H1 (cell line): ENCODE measurements at regions not wholly inside any gene's neighbourhood (a gene's known extent, or its start where the extent isn't known, plus 50 kb on each side); places are given as distances from the start of the nearest gene placed in this dataset.

ENCODE experiments used
- CTCF ChIA-PET: fragments of 300-600 bp; sonication (Branson Sonifier 250); formaldehyde crosslinking; loops from one replicate; lab custom pipeline; 2021; ENCODE audit not compliant: partially characterized antibody; lab: Charles Lee
- POLR2A ChIA-PET: fragments of 300-600 bp; sonication (Branson Sonifier 250); formaldehyde crosslinking; loops from one replicate; lab custom pipeline; 2021; ENCODE audit warnings: inconsistent platforms; ENCODE audit not compliant: partially characterized antibody; lab: Charles Lee
- DNase-seq, 2 experiments: peaks; one replicate each; pipeline versions ENCODE4 v3.0.0 to v3.0.0-alpha.2; 2010 to 2022; ENCODE audit warnings: low spot score in 2 of 2, low read depth in 1 of 2, mixed read lengths in 1 of 2
- FAIRE-seq: peaks from 2 replicates; lab custom pipeline; 2011; peaks lifted over from hg19 to GRCh38; lab: Jason Lieb, UNC
- H2AFZ ChIP-seq: 2 replicates; pipeline ENCODE4 v1.8.1; 2012; ENCODE audit warnings: low read length, inconsistent platforms
- H2AK5ac ChIP-seq: 2 replicates; pipeline ENCODE4 v1.6.1; 2013; ENCODE audit warnings: low read depth, low read length
- H2BK120ac ChIP-seq: replicated peaks from 2 replicates; pipeline ENCODE3; 2013; ENCODE audit warnings: low read depth, low read length, inconsistent platforms
- H2BK12ac ChIP-seq: 2 replicates; pipeline ENCODE4 v1.6.1; 2013; ENCODE audit warnings: low read depth, low read length
- H2BK15ac ChIP-seq: 2 replicates; pipeline ENCODE4 v1.6.1; 2013; ENCODE audit warnings: low read length
- H2BK20ac ChIP-seq: 2 replicates; pipeline ENCODE4 v1.6.1; 2013; ENCODE audit warnings: low read length
- H2BK5ac ChIP-seq: 2 replicates; pipeline ENCODE4 v1.6.1; 2013; ENCODE audit warnings: low read depth, low read length
- H3K14ac ChIP-seq: 2 replicates; pipeline ENCODE4 v1.6.1; 2013; ENCODE audit warnings: inconsistent platforms; ENCODE audit not compliant: insufficient read length
- H3K18ac ChIP-seq: 2 replicates; pipeline ENCODE4 v1.6.1; 2013; ENCODE audit warnings: low read length; ENCODE audit errors: extremely low read depth
- H3K23ac ChIP-seq: 2 replicates; pipeline ENCODE4 v1.6.1; 2013; ENCODE audit warnings: inconsistent platforms; ENCODE audit not compliant: insufficient read length
- H3K23me2 ChIP-seq: 2 replicates; pipeline ENCODE4 v1.6.1; 2013; ENCODE audit warnings: low read depth, low read length
- H3K27ac ChIP-seq: 2 replicates; pipeline ENCODE4 v1.6.1; 2011; ENCODE audit warnings: low read depth, low read length, inconsistent platforms
- H3K27me3 ChIP-seq, 4 experiments: replicated peaks in 1 of 4; 1 replicate in 1 of 4; 2 replicates in 3 of 4; pipeline versions ENCODE4 v1.6.1 to v1.8.1; 2011 to 2013; ENCODE audit warnings: low read length in 3 of 4, mild to moderate bottlenecking in 3 of 4, inconsistent platforms in 2 of 4, mixed read lengths in 2 of 4, moderate library complexity in 1 of 4; ENCODE audit not compliant: control insufficient read depth in 3 of 4, insufficient read depth in 3 of 4; ENCODE audit errors: extremely low read depth in 1 of 4
- H3K36me3 ChIP-seq, 4 experiments: 2 replicates each; pipeline versions ENCODE4 v1.6.1 to v1.8.1; 2011 to 2013; ENCODE audit warnings: mild to moderate bottlenecking in 4 of 4, low read length in 3 of 4, moderate library complexity in 2 of 4, control low read depth in 1 of 4, inconsistent platforms in 1 of 4; ENCODE audit not compliant: insufficient read depth in 4 of 4, control insufficient read depth in 2 of 4
- H3K4ac ChIP-seq: replicated peaks from 2 replicates; pipeline ENCODE3; 2013; ENCODE audit warnings: low read length, low read depth, mixed read lengths, inconsistent platforms; ENCODE audit not compliant: insufficient read length
- H3K4me1 ChIP-seq, 4 experiments: replicated peaks in 1 of 4; 1 replicate in 1 of 4; 2 replicates in 3 of 4; pipeline versions ENCODE4 v1.6.1 to v1.8.1; 2011 to 2013; ENCODE audit warnings: low read length in 3 of 4, inconsistent platforms in 2 of 4, mixed read lengths in 1 of 4; ENCODE audit not compliant: insufficient read depth in 4 of 4, control insufficient read depth in 3 of 4
- H3K4me2 ChIP-seq, 2 experiments: 2 replicates each; pipeline versions ENCODE4 v1.6.1 to v1.8.1; 2011 to 2013; ENCODE audit warnings: low read depth in 2 of 2, low read length in 2 of 2, control low read depth in 1 of 2, inconsistent platforms in 1 of 2, mild to moderate bottlenecking in 1 of 2; ENCODE audit not compliant: insufficient read depth in 1 of 2
- H3K4me3 ChIP-seq, 4 experiments: fragments of 200-600, 300-600 bp in 1 of 4; sonication (generic), shearing (Covaris generic), sonication (Bioruptor Twin) in 1 of 4; 2 replicates each; pipeline versions ENCODE4 v1.5.1 to v1.8.1; 2011 to 2016; ENCODE audit warnings: low read length in 4 of 4, low read depth in 3 of 4, control low read depth in 2 of 4, inconsistent platforms in 2 of 4, mild to moderate bottlenecking in 2 of 4, mixed read lengths in 1 of 4, moderate library complexity in 1 of 4; ENCODE audit not compliant: insufficient read depth in 2 of 4; ENCODE audit errors: extremely low read depth in 1 of 4
- H3K56ac ChIP-seq: replicated peaks from 2 replicates; pipeline ENCODE3; 2013; ENCODE audit warnings: low read depth, mild to moderate bottlenecking, mixed read lengths, low read length, inconsistent platforms; ENCODE audit not compliant: insufficient read length
- H3K79me1 ChIP-seq: 2 replicates; pipeline ENCODE4 v1.6.1; 2013; ENCODE audit warnings: low read depth, low read length, control low read depth
- H3K79me2 ChIP-seq, 2 experiments: 2 replicates each; pipeline versions ENCODE4 v1.6.1 to v1.8.1; 2012 to 2013; ENCODE audit warnings: low read length in 2 of 2, mild to moderate bottlenecking in 2 of 2, inconsistent platforms in 1 of 2; ENCODE audit not compliant: insufficient read depth in 2 of 2, control insufficient read depth in 1 of 2
- H3K9ac ChIP-seq, 4 experiments: replicated peaks in 1 of 4; 1 replicate in 1 of 4; 2 replicates in 3 of 4; pipeline versions ENCODE4 v1.6.1 to v1.8.1; 2011 to 2013; ENCODE audit warnings: low read depth in 3 of 4, low read length in 3 of 4, control low read depth in 2 of 4, mild to moderate bottlenecking in 2 of 4, moderate library complexity in 2 of 4, inconsistent platforms in 1 of 4; ENCODE audit errors: extremely low read depth in 1 of 4
- H3K9me3 ChIP-seq, 2 experiments: 2 replicates each; pipeline versions ENCODE4 v1.6.1 to v1.8.1; 2012 to 2013; ENCODE audit warnings: mild to moderate bottlenecking in 2 of 2, moderate library complexity in 2 of 2, control low read depth in 1 of 2, inconsistent platforms in 1 of 2, low read depth in 1 of 2, low read length in 1 of 2, mixed read lengths in 1 of 2; ENCODE audit not compliant: insufficient read depth in 2 of 2
- H4K20me1 ChIP-seq, 2 experiments: replicated peaks in 1 of 2; 2 replicates each; pipeline versions ENCODE3 to v1.8.1; 2011 to 2013; ENCODE audit warnings: inconsistent platforms in 2 of 2, low read length in 2 of 2, mild to moderate bottlenecking in 1 of 2; ENCODE audit not compliant: insufficient read depth in 2 of 2, control insufficient read depth in 1 of 2
- H4K5ac ChIP-seq: 2 replicates; pipeline ENCODE4 v1.6.1; 2013; ENCODE audit warnings: low read length, low read depth, mixed read lengths, inconsistent platforms; ENCODE audit not compliant: insufficient read length
- H4K8ac ChIP-seq: 2 replicates; pipeline ENCODE4 v1.8.0; 2013; ENCODE audit warnings: mild to moderate bottlenecking, moderate library complexity, low read length, inconsistent platforms; ENCODE audit not compliant: insufficient read depth; ENCODE audit errors: extremely low read depth
- H4K91ac ChIP-seq: replicated peaks from 2 replicates; pipeline ENCODE3; 2013; ENCODE audit warnings: low read length, mixed read lengths, inconsistent platforms; ENCODE audit not compliant: insufficient read length
- CBX5 ChIP-seq: fragments of 300-800, 300-1000 bp; sonication (generic); IDR thresholded peaks from 2 replicates; pipeline ENCODE4 v1.7.1; 2016; ENCODE audit warnings: antibody characterized with exemption, low read length, low read depth
- HDAC2 ChIP-seq, 2 experiments: fragments of 300-600 bp in 1 of 2; sonication (generic) in 1 of 2; IDR thresholded peaks; 2 replicates each; pipeline ENCODE4 v1.6.1; 2011 to 2012; ENCODE audit warnings: low read depth in 2 of 2, low read length in 2 of 2, mild to moderate bottlenecking in 2 of 2, moderate library complexity in 2 of 2, borderline replicate concordance in 1 of 2, inconsistent platforms in 1 of 2
- POLR2A ChIP-seq, 2 experiments: IDR thresholded peaks; 1 replicate in 1 of 2; 2 replicates in 1 of 2; pipeline ENCODE4 v1.6.1; 2011; ENCODE audit warnings: low read depth in 2 of 2, low read length in 2 of 2, mild to moderate bottlenecking in 2 of 2; ENCODE audit errors: control extremely low read depth in 1 of 2
- RXRA ChIP-seq: IDR thresholded peaks from 2 replicates; pipeline ENCODE4 v1.6.1; 2011; ENCODE audit warnings: low read depth, mild to moderate bottlenecking, low read length, moderate library complexity; ENCODE audit not compliant: insufficient read depth
- SP1 ChIP-seq: IDR thresholded peaks from 2 replicates; pipeline ENCODE4 v1.6.1; 2011; ENCODE audit warnings: low read depth, low read length
- SRF ChIP-seq: IDR thresholded peaks from 2 replicates; pipeline ENCODE4 v1.6.1; 2011; ENCODE audit warnings: mild to moderate bottlenecking, low read depth, low read length, moderate library complexity
- TBP ChIP-seq: IDR thresholded peaks from 2 replicates; pipeline ENCODE4 v1.6.1; 2011; ENCODE audit warnings: low read depth, low read length, improper control_type of control experiment
- TEAD4 ChIP-seq: IDR thresholded peaks from 2 replicates; pipeline ENCODE4 v1.6.1; 2012; ENCODE audit warnings: low read depth, low read length, inconsistent platforms, mixed read lengths
- WGBS, 2 experiments: shearing (Covaris generic) in 1 of 2; methylation state at CpG; one replicate each; pipeline versions ENCODE4 v1.1.6 to v1.1.7; 2013 to 2015; ENCODE audit warnings: low lambda C conversion rate in 2 of 2, mixed read lengths in 2 of 2, inconsistent platforms in 1 of 2, low coverage in 1 of 2, missing lambda C conversion rate in 1 of 2; ENCODE audit not compliant: insufficient replicate concordance in 2 of 2, insufficient coverage in 1 of 2, insufficient read length in 1 of 2; ENCODE audit errors: extremely low coverage in 1 of 2, missing lambda C conversion rate in 1 of 2; 5-methylcytosine and 5-hydroxymethylcytosine counted together

DNA sequence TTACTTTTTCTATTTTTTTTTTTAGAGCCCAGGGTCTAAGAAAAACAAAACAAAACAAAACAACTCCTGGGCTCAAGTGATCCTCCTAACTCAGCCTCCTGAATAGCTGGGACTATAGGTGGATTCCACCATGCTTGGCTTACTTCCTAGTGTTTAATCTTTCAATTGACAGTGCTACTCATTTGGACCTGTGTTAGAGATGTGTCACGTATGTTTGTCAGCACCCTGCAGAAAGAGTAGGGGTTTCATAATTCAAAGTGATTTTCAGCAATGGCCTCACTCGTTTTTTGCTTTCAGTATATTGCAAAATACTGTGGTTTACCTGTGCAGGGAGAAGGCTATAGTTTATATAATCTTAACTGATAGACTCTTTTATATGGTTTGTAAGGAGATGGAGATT is 71.6 kb upstream of the TEX13D start:
- Histone ChIP-seq H2AFZ (no peak overlapping the region), H4K8ac (no peak overlapping the region), H3K23me2 (no peaks in the 10 kb centered on the region), H2BK120ac (no peak overlapping the region), H2BK15ac (no peak overlapping the region), H3K79me2 (no peaks in the 10 kb centered on the region), H3K36me3 (no peaks in the 10 kb centered on the region), H3K27ac (no peak overlapping the region), H3K79me1 (no peaks in the 10 kb centered on the region), H3K4me2 (no peak overlapping the region), H2BK20ac (no peak overlapping the region), H2BK12ac (no peak overlapping the region), H4K91ac (no peak overlapping the region), H3K56ac (no peak overlapping the region), H3K23ac (no peak overlapping the region), H3K4ac (no peak overlapping the region), H3K9ac (no peak overlapping the region), H3K4me1 (no peaks in the 10 kb centered on the region), H3K18ac (no peak overlapping the region), H3K27me3 (no peaks in the 10 kb centered on the region), H2AK5ac (no peak overlapping the region), H3K14ac (no peak overlapping the region), H3K9me3 (no peaks in the 10 kb centered on the region), H4K20me1 (no peaks in the 10 kb centered on the region), H2BK5ac (no peak overlapping the region), H4K5ac (no peak overlapping the region), H3K4me3 (no peak overlapping the region)
- ChIA-PET CTCF (no interaction called here), POLR2A (no interaction called here)
- FAIRE-seq = no peak
- WGBS, 2 experiments = 89% methylated on average over 2 of the region's 2 CpGs; no CpG with 5 or more reads in 1 of the 2 experiments
- no peak for TF ChIP-seq SRF
- TF ChIP-seq TEAD4 = no peak
- no peak for TF ChIP-seq SP1
- TF ChIP-seq POLR2A (IDR thresholded peaks at IDR 0.05; ENCODE audit: control extremely low read depth in 1 of 2, low read depth in 2 of 2, low read length in 2 of 2) = no peak
- no peak for TF ChIP-seq HDAC2 (IDR thresholded peaks at IDR 0.05; ENCODE audit: borderline replicate concordance in 1 of 2, low read depth in 2 of 2, low read length in 2 of 2)
- no peak for TF ChIP-seq CBX5
- TF ChIP-seq RXRA = no peak
- TF ChIP-seq TBP = no peak
- no peak for DNase-seq
